ENCODE measurements at regions not wholly inside any gene's neighbourhood (a gene's known extent, or its start where the extent isn't known, plus 50 kb on each side); places are given as distances from the start of the nearest gene placed in this dataset.

GRCh38 chr2:140061240-140061639 is 1281.0 kb upstream of the NXPH2 start:
- FAIRE-seq = no peak

GRCh38 chr2:140057928-140058327 is 1277.7 kb upstream of the NXPH2 start:
- no peak for FAIRE-seq

- FAIRE-seq = no peak
Observed at GRCh38 chr2:140041811-140042210, 1261.6 kb upstream of the NXPH2 start.

- FAIRE-seq = no peak
Observed at GRCh38 chr2:140041239-140041638, 1261.0 kb upstream of the NXPH2 start.

GRCh38 chr2:140033638-140034037 is 1253.4 kb upstream of the NXPH2 start:
- FAIRE-seq = no peak

- FAIRE-seq = no peak
Observed at GRCh38 chr2:140027966-140028365, 1247.8 kb upstream of the NXPH2 start.

- no peak for FAIRE-seq
Observed at GRCh38 chr2:140027320-140027719, 1247.1 kb upstream of the NXPH2 start.

GRCh38 chr2:140023291-140023690 is 1243.1 kb upstream of the NXPH2 start:
- FAIRE-seq = no peak

- no peak for FAIRE-seq
Observed at GRCh38 chr2:140018541-140018940, 1238.4 kb upstream of the NXPH2 start.

- no peak for FAIRE-seq
Observed at GRCh38 chr2:140014204-140014546, 1234.0 kb upstream of the NXPH2 start.

- no peak for FAIRE-seq
Observed at GRCh38 chr2:140013545-140014203, 1233.5 kb upstream of the NXPH2 start.

- no peak for FAIRE-seq
Observed at GRCh38 chr2:140011287-140011686, 1231.1 kb upstream of the NXPH2 start.

- FAIRE-seq = no peak
Observed at GRCh38 chr2:140002110-140002509, 1221.9 kb upstream of the NXPH2 start.

GRCh38 chr2:139992711-139993345 is 1212.6 kb upstream of the NXPH2 start:
- FAIRE-seq = no peak

GRCh38 chr2:139992078-139992477 is 1211.9 kb upstream of the NXPH2 start:
- FAIRE-seq = no peak

- no peak for FAIRE-seq
Observed at GRCh38 chr2:139990646-139991335, 1210.6 kb upstream of the NXPH2 start.

GRCh38 chr2:139969323-139969722 is 1189.1 kb upstream of the NXPH2 start:
- FAIRE-seq = no peak

GRCh38 chr2:139968588-139968987 is 1188.4 kb upstream of the NXPH2 start:
- FAIRE-seq = no peak

- no peak for FAIRE-seq
Observed at GRCh38 chr2:139967665-139968064, 1187.5 kb upstream of the NXPH2 start.

GRCh38 chr2:139964721-139965440 is 1184.7 kb upstream of the NXPH2 start:
- no peak for FAIRE-seq

- no peak for FAIRE-seq
Observed at GRCh38 chr2:139963863-139964355, 1183.7 kb upstream of the NXPH2 start.

- no peak for FAIRE-seq
Observed at GRCh38 chr2:139949242-139949972, 1169.2 kb upstream of the NXPH2 start.

- FAIRE-seq = no peak
Observed at GRCh38 chr2:139946690-139947089, 1166.5 kb upstream of the NXPH2 start.

Measured in islet of Langerhans (tissue), 1 donor.